Panc1 (cell line): ENCODE measurements at regions not wholly inside any gene's neighbourhood (a gene's known extent, or its start where the extent isn't known, plus 50 kb on each side); places are given as distances from the start of the nearest gene placed in this dataset.

Experiments used
- ATAC-seq: fragments of 200-7000 bp; cut with Tn5 transposase; 2 replicates; pipeline ENCODE4 v1.9.1; 2020; ENCODE audit warnings: mild to moderate bottlenecking, moderate library complexity
- BruUV-seq: library from RNA; stranded (reverse); fragments of 400-500 nt; replicated peaks from 2 replicates; lab custom pipeline; 2021; lab: Mats Ljungman, UMichigan
- CTCF ChIA-PET: fragments of 300-600 bp; sonication (Branson Sonifier 250); formaldehyde crosslinking; loops from one replicate; lab custom pipeline; 2022; ENCODE audit warnings: antibody characterized with exemption; lab: Charles Lee
- POLR2A ChIA-PET: fragments of 300-600 bp; sonication (Branson Sonifier 250); formaldehyde crosslinking; loops from one replicate; lab custom pipeline; 2022; ENCODE audit warnings: antibody characterized with exemption; lab: Charles Lee
- DNase-seq: peaks from one replicate; pipeline ENCODE4 v3.0.0-alpha.2; 2010; ENCODE audit warnings: low read depth, low spot score
- H3K27ac ChIP-seq: 2 replicates; pipeline ENCODE4 v1.5.1; 2011; ENCODE audit warnings: mild to moderate bottlenecking, low read length, inconsistent platforms
- H3K27me3 ChIP-seq: fragments of 200-500 bp; sonication (Bioruptor generic); 2 replicates; pipeline ENCODE4 v1.6.0; 2014; ENCODE audit warnings: low read length, inconsistent platforms; ENCODE audit not compliant: control insufficient read depth, insufficient read depth
- H3K36me3 ChIP-seq: fragments of 200-500 bp; sonication (Bioruptor generic); 2 replicates; pipeline ENCODE4 v1.5.1; 2014; ENCODE audit warnings: inconsistent platforms, mild to moderate bottlenecking, low read length, moderate library complexity; ENCODE audit not compliant: control insufficient read depth, insufficient read depth
- H3K4me1 ChIP-seq: 2 replicates; pipeline ENCODE4 v1.5.1; 2011; ENCODE audit warnings: inconsistent platforms, mild to moderate bottlenecking, low read length, moderate library complexity; ENCODE audit not compliant: control insufficient read depth, insufficient read depth
- H3K4me3 ChIP-seq, 2 experiments: 2 replicates each; pipeline ENCODE4 v1.5.1; 2011 to 2012; ENCODE audit warnings: low read depth in 2 of 2, low read length in 2 of 2, mild to moderate bottlenecking in 2 of 2, inconsistent platforms in 1 of 2, moderate library complexity in 1 of 2
- H3K9me3 ChIP-seq: fragments of 200-500 bp; sonication (Bioruptor generic); 2 replicates; pipeline ENCODE4 v1.5.1; 2014; ENCODE audit warnings: low read depth, mild to moderate bottlenecking, inconsistent platforms, low read length, moderate library complexity; ENCODE audit not compliant: control insufficient read depth, insufficient read depth
- POLR2AphosphoS5 ChIP-seq: IDR thresholded peaks from 2 replicates; pipeline ENCODE4 v1.6.1; 2012; ENCODE audit warnings: mild to moderate bottlenecking, low read depth, low read length, moderate library complexity
- SIN3A ChIP-seq: IDR thresholded peaks from 2 replicates; pipeline ENCODE4 v1.6.1; 2012; ENCODE audit warnings: low read depth, mild to moderate bottlenecking, low read length, moderate library complexity, borderline replicate concordance; ENCODE audit not compliant: insufficient read depth
- TCF7L2 ChIP-seq: IDR thresholded peaks from 2 replicates; pipeline ENCODE4 v1.6.1; 2011; ENCODE audit warnings: mild to moderate bottlenecking, low read depth, low read length, inconsistent platforms
- in situ Hi-C: cut with HindIII; loops from 2 replicates; pipeline ENCODE4 v1.10.0; 2016; ENCODE audit warnings: low sequenced_read_pairs, low pct_unique_long_range_greater_than_20kb
- intact Hi-C: fragments of 100-400 bp; cut with micrococcal nuclease; formaldehyde crosslinking; loops from one replicate; pipeline ENCODE4 v1.10.0; 2022; ENCODE audit not compliant: unreplicated experiment
- TF ChIP-seq, protein P1 (sequence below): fragments of 450-650 bp; IDR thresholded peaks from 2 replicates; pipeline ENCODE4 v1.5.1; 2017; ENCODE audit warnings: mild to moderate bottlenecking
- TF ChIP-seq, protein P2 (sequence below), 2 experiments: IDR thresholded peaks; 2 replicates each; pipeline ENCODE4 v1.6.1; 2011 to 2012; ENCODE audit warnings: low read depth in 2 of 2, control low read depth in 1 of 2, low read length in 1 of 2, mild to moderate bottlenecking in 1 of 2, moderate library complexity in 1 of 2; ENCODE audit not compliant: insufficient read depth in 1 of 2

DNA sequence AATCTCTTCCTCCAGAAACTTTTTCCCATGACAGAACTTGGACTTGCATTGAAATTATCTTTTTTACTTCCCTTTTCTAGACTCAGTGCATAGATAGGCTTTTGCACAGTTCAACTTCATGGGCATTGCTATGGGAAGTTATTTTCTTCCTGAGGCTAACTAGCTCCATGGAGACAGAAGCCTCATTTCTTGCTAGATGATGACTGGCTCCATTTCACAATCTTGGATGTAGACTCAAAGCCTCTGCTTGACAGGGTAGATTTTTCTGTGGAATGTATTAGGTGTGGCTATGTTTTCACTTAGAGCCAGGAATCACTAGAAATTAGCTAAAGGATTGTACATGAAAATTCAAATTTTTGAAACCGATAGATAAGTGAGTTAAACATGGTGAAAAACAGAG, 884.1 kb upstream of the MGAT4C start:
- no TSS peak for BruUV-seq
- Histone ChIP-seq H3K4me1 (no peaks in the 10 kb centered on the region), H3K27ac (no peak overlapping the region), H3K9me3 (peaks cover 4% of the 10 kb centered on the region; the same call in 1 of the 2 replicates), H3K4me3 (no peak overlapping the region), H3K27me3 (no peaks in the 10 kb centered on the region), H3K36me3 (no peaks in the 10 kb centered on the region)
- ATAC-seq = no peak
- intact Hi-C loops (no loop called here), in situ Hi-C loops (no loop called here)
- DNase-seq = no peak
- POLR2A ChIA-PET = no interaction called here
- CTCF ChIA-PET = no interaction called here
- no peak for TF ChIP-seq POLR2AphosphoS5
- TF ChIP-seq TCF7L2 = no peak
- TF ChIP-seq SIN3A = no peak
- TF ChIP-seq, protein P1, sequence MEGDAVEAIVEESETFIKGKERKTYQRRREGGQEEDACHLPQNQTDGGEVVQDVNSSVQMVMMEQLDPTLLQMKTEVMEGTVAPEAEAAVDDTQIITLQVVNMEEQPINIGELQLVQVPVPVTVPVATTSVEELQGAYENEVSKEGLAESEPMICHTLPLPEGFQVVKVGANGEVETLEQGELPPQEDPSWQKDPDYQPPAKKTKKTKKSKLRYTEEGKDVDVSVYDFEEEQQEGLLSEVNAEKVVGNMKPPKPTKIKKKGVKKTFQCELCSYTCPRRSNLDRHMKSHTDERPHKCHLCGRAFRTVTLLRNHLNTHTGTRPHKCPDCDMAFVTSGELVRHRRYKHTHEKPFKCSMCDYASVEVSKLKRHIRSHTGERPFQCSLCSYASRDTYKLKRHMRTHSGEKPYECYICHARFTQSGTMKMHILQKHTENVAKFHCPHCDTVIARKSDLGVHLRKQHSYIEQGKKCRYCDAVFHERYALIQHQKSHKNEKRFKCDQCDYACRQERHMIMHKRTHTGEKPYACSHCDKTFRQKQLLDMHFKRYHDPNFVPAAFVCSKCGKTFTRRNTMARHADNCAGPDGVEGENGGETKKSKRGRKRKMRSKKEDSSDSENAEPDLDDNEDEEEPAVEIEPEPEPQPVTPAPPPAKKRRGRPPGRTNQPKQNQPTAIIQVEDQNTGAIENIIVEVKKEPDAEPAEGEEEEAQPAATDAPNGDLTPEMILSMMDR = no peak
- TF ChIP-seq, protein P2, sequence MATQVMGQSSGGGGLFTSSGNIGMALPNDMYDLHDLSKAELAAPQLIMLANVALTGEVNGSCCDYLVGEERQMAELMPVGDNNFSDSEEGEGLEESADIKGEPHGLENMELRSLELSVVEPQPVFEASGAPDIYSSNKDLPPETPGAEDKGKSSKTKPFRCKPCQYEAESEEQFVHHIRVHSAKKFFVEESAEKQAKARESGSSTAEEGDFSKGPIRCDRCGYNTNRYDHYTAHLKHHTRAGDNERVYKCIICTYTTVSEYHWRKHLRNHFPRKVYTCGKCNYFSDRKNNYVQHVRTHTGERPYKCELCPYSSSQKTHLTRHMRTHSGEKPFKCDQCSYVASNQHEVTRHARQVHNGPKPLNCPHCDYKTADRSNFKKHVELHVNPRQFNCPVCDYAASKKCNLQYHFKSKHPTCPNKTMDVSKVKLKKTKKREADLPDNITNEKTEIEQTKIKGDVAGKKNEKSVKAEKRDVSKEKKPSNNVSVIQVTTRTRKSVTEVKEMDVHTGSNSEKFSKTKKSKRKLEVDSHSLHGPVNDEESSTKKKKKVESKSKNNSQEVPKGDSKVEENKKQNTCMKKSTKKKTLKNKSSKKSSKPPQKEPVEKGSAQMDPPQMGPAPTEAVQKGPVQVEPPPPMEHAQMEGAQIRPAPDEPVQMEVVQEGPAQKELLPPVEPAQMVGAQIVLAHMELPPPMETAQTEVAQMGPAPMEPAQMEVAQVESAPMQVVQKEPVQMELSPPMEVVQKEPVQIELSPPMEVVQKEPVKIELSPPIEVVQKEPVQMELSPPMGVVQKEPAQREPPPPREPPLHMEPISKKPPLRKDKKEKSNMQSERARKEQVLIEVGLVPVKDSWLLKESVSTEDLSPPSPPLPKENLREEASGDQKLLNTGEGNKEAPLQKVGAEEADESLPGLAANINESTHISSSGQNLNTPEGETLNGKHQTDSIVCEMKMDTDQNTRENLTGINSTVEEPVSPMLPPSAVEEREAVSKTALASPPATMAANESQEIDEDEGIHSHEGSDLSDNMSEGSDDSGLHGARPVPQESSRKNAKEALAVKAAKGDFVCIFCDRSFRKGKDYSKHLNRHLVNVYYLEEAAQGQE (IDR thresholded peaks at IDR 0.05; ENCODE audit: insufficient read depth in 1 of 2, low read depth in 2 of 2, low read length in 1 of 2) = no peak

DNA sequence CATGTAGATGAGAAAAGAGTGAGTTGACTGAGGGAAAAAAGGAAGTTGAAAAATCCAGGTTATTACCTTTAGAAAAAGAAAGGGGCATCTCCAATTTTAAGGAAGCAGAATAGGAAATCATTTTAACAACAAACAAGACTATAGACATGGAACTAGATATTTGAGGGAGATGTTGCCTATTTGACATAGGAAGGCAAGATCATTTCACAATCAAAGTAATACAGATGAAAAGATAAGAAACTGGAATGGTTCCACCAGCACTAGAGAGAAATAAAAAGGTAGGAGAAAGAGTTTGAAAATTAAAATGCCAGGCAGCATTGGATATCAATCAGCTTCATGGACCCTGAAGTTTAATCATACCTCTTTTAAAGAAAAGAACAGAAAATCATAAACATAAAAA, 881.0 kb upstream of the MGAT4C start:
- ChIA-PET POLR2A (no interaction called here), CTCF (no interaction called here)
- no peaks in the 10 kb centered on the region for H3K27me3 ChIP-seq
- H3K9me3 ChIP-seq = peaks cover 4% of the 10 kb centered on the region; the same call in 1 of the 2 replicates
- H3K4me3 ChIP-seq = no peak overlapping the region
- in situ Hi-C loops (no loop called here), intact Hi-C loops (no loop called here)
- H3K27ac ChIP-seq = no peak overlapping the region
- BruUV-seq = no TSS peak
- H3K4me1 ChIP-seq = no peaks in the 10 kb centered on the region
- H3K36me3 ChIP-seq = no peaks in the 10 kb centered on the region
- TF ChIP-seq SIN3A = no peak
- TF ChIP-seq, protein P2 (IDR thresholded peaks at IDR 0.05; ENCODE audit: insufficient read depth in 1 of 2, low read depth in 2 of 2, low read length in 1 of 2) = no peak
- TF ChIP-seq, protein P1 = no peak
- TF ChIP-seq POLR2AphosphoS5 = no peak
- no peak for TF ChIP-seq TCF7L2
- DNase-seq (no peak), ATAC-seq (no peak)
